GM20431 (cell line): ENCODE measurements at regions not wholly inside any gene's neighbourhood (a gene's known extent, or its start where the extent isn't known, plus 50 kb on each side); places are given as distances from the start of the nearest gene placed in this dataset.

Experiments
- in situ Hi-C: fragments of 300-500 bp; cut with MseI, MboI; formaldehyde crosslinking; loops from one replicate; pipeline ENCODE4 v1.15.0; 2020; ENCODE audit warnings: low sequenced_read_pairs; ENCODE audit not compliant: unreplicated experiment

DNA sequence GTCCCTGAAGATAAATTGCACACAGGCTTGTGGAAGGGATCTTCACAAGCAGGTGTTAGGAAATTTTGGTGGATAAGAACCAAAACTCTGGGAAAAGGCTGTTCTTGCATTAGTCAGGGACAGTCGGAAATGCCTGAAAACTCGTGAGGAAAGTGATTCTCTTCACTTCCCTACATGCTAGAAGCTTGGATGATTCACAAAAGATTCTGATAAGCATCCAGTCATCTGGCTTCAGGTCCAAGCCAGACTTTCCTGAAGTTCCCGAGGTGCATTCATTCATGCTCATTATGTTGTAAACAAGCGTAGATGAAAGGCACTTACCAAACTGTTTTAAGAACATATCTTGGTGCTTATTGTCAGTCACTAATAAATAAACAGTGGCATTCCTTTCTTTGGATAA, 1028.7 kb downstream of the NTRK3 start:
- in situ Hi-C loops: no loop called here

DNA sequence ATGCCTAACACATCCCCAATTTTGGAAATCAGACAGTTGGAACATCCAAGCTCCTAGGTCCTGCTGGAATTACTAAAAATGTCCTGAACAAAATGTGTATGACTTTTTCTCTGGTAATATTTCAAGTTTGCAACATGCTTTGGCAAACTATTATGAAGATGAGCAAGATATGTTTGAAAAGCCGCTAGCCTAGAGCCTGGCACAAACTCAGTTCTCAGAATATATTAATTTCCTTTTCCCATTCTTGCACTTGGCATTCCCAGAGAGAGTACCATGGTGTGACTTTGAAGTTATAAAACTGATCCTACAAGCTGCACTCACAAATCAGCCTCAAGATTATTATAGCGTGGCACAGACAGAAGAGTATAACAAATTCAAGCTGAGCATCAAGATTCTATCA, 1031.1 kb downstream of the NTRK3 start:
- in situ Hi-C loops: no loop called here

DNA sequence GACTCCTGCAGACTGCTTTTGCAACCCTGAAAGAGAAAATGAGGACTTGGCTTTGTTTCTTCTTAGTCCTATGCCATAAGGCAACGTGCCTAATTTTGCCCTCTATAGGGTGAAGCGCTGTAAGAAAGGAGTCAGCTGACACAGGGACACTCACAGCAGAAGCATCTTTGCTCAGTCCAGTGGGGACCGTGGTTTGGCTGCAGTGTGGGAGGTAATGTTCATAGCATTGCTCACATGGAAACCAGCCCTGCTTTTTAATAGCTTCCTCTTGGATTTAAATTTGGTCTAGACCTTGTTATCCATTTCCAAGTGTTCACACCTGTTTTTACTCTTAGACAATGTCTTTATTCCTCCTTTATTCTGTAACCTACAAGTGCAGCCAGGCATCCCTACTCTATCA, 1032.1 kb downstream of the NTRK3 start:
- in situ Hi-C loops: no loop called here

DNA sequence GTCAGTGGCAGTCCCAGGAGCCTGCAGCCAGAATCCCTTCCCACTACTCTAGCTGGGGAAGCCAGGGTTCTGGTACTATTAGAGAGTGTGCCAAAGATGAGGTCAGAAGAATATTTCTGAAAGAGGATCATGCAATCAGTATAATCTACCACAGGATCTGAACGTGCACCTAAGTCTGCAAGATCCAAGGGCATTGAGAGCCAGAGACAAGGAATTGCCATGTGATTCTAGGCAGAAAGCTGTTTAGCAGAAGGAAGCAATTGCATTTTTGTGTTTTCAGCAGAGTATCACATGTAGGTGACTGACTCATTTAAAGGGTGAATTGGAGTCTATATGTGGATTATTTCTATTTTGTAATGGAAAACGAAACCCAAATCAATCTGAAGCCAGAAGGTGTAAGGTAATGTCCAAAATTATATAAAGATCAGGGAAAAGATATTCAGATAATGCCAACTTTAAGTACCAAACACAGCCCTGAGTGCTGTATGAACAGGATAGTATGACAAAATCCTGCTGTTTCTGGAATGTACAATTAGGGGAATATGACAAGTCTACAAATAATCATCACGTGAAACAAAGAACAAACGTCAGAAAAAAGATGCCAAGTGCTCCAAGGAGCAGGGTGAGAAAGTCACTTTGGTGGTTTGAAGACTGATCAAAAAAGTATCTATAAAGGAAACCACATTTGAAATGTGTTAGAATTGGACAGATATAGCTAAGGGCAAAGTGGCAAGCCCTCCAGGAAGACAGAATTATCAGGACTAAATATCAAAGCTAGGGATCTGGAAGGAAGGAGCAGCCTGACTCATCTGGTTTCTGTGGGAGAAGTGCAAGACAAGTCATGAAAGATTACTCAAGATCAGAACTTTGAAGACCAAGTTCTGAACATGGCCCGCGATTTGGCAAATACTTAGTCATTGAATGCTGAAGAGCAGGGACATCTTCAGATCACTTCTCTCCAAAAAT, 1036.6 kb downstream of the NTRK3 start:
- in situ Hi-C loops: no loop called here

DNA sequence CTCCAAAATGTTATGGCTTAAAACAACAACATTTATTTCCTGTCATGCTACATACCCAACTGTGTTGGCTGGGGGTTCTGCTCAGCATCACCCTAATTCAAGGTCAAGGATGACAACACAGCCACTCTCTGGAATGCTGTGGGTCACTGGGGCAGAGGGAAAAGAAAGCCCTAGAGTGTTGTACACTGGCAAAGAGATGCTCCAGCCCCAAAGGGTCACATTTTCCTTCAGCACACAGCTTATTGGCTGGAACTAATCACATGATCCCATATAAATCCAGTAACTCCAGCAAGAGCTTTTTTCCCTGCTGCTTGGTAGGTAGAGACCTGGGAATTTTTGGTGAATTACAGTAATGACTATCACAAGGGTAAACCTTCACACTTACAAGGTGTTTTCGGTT, 1041.4 kb downstream of the NTRK3 start:
- in situ Hi-C loops: no loop called here

DNA sequence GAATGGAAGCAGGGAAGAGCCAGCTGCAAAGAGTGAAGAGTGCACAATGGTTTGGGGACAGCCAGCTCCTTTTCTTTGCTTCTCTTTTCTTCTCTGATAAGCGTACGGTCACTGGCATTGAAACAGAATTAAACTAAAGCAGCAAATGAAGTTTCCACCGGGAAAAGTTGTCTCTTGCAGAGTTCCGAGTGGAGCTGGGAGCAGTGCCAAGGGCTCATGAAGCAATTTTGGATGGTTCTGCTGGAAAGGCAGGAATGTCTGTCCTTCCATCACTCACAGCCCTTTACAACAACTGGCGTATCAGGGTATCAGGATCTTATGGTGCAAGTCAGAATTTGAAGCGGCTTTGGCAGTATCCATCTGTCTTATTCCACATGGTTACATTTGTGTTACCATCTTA, 1042.9 kb downstream of the NTRK3 start:
- in situ Hi-C loops: no loop called here

DNA sequence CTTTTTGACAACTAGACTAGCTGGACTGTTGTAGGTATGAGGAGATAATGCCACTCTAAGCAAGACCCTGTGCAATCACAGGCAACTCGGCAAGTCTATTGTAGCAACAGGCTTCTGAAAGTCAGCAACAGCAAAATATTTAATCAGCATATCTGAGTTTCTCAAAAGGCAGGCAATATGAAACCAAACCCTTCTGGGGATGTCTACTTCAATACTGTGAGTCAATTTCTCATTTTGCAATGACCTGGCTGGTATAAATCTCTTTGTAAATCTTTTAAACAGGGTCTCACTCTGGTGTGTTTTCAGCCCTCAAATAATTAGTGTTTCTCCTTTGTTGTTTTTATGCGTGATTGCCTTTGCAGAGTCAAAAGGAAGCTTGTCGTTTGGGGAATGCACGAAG, 1044.5 kb downstream of the NTRK3 start:
- in situ Hi-C loops: no loop called here

DNA sequence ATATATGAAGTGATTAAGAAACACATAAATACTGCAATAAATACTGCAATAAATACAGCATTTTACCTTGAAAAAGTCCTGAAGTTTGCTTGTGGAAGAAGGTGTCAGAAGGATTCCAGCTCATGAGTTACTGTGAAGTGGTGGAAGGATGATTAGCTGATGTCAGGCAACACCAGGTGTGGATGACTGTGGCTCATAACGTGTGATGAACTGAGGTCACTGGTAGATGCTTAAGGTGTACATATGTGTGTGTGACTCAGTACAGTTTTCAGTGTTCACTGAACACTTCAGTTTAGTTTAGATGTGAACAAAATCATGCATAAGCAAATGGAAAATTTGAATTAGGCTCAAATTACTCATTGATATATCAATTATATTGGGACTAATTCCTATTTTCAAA, 1045.0 kb downstream of the NTRK3 start:
- in situ Hi-C loops: no loop called here

DNA sequence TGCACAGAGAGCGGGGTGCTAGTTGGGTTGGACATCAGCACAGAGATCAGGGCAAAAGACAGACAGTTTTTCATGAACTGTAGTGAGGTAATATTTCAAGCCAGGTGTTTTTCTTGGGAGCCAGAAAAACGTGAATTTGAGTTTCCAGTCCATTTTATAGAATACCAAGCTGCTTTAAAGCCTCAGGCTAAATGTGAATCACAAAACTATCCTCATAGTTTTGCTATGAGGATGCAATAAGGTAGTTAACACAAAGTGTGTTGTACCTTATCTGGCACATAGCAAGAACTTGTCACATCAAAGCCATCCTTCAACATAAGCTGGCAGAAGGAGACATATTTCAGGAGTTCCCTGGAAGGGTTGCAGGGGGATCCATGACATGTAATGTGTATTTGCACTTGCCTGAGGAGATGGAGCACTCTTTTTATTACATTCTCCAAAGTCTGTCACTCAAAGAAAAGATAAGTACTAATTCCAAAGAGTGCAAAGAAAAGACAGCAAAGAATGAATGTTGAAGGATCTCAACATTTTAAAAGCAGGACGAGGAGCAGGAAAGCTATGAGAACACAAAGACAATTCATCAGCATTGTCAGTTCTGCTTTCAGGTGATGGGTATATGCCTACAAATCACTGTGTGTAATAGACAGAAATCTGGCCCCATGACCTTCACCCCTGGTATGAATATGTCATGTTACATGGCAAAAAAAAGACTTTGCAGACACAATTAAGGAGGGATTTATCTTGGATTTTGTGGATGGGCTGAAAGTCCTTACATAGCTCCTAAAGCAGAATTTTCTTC, 1046.4 kb downstream of the NTRK3 start:
- in situ Hi-C loops: no loop called here

DNA sequence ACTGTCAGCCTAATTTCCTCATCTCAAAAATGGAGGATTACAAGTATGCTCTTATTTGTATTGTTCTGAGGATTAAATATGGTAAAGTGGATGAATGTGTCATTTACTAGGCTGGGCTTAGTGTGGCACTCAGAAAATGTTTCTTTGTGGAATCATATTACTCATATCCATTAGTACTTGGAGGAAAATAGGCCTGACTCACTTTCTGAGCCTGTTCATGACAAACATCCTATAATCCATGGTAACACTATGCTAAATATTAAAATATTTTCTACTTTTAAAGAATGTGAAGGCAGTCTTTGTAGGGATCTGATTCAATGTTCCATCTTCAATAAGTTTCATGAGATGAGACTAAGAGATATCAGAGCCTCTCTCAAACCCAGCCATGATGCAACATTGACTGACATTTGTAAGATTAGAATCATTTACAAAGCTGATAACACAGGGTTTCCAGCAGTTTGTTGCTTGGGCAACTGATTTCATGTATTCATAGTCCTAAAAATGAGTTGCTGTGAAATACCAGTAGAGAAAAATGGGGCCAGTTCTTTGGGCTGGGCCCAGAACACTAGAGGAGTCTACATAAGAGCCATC, 1048.5 kb downstream of the NTRK3 start:
- in situ Hi-C loops: no loop called here

DNA sequence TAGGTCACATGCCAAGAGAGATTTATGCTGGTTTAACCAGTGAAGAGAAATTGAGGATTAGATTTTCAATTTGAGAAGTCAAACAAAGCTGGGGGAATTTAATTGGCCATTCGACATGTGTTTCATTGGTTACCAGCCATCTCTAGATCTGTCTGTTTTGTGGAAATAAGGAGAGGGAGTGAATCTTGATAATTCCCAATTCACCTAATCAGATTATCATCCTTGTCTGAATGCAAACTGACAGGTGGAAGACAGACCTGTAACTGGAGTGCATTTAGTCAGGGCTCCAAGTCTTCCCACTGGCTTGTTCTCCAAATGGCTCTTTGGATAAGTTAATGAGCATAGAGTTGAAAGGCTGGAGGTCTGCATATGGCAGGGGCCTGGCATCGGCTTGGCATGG, 1049.3 kb downstream of the NTRK3 start:
- in situ Hi-C loops: no loop called here

DNA sequence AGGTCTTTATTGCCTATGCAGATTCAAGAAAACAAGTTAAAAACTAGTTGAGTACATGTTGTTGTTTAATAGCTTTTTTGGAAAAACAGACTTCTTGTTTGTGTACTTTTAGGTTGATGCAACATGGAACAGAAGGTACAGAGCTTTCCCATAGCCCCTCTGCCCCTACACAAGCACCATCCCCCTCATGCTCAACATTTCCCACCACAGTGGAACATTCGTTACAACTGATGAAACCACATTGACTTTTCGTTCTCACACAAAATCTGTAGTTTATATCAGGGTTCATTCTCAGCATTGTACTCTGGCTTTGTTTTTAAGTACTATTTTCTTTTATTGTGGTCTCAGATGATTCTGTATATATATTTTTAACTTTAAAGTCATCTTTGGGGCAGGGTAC, 1054.6 kb downstream of the NTRK3 start:
- in situ Hi-C loops: no loop called here

DNA sequence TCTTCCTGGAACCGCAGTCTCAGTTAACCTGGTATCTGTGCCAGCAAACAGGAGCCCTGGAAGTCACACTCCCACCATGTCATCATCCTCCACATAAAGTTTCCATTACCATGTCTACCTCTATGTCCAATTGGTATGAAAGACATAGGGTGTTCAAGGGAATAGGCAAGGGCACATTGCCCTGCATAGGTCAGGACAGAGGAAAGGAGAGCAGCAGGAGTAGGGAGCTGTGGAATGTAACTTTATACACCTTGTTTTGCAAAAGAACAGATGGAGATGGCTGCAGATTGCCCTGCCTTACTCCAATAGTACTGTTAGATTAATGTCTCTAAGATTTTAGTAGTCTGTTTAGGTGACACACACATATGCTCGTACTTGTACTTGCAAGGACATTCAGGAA, 1056.4 kb downstream of the NTRK3 start:
- in situ Hi-C loops: no loop called here

DNA sequence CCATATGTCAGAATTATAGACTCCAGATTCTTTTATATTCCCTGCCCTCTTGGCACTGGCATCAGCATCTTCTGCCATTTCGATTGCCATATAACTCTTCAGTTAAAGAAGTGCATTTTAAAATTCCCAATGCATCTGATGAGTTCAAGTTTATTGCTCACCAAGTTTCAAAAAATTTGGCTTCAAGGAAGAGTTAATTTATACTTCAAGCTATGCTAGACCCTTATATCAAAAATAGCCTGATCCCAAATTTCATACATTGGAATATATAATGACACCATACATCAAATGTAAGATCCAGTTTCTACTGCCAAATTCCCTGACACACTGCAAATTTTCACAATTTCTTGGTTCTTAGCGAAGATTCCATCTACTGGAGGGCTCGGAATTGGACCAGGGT, 1058.6 kb downstream of the NTRK3 start:
- in situ Hi-C loops: no loop called here

DNA sequence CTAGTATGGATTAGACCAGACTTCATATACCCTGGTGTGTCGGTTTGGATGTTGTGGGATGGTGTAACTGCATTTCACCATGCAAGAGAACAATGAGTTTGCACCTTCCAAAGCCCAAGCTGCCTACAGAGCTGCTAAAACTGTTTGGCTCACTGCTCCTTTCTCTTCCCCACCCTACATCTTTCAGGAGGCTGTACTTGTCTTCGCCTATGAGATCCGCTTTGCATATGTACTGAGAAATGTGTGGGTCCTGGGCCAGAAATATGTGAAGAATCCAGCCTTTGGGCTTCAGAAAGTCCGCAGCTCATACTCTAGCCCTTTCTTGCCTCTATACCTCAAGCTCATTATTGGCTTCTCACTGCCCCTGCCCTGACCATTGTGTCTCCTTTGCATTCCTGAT, 1060.0 kb downstream of the NTRK3 start:
- in situ Hi-C loops: no loop called here

DNA sequence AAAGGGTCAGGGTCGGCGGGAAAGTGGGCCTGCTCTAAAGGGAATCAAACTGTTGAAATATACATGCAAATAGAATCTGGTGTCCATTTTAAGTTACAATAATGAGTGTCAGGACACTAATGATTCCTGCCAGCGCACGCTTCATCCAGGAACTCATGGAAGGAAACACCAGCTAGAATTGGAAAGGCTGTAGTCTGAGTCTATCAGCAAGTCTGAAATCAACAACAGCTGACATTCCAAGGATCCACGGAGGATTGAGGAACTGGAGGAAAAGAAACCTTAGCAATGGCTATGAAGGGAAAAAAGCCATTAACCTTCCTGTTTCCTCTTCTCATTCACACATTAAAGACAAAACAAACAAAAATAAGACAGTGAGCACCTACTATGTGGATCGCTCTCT, 1063.1 kb downstream of the NTRK3 start:
- in situ Hi-C loops: no loop called here

DNA sequence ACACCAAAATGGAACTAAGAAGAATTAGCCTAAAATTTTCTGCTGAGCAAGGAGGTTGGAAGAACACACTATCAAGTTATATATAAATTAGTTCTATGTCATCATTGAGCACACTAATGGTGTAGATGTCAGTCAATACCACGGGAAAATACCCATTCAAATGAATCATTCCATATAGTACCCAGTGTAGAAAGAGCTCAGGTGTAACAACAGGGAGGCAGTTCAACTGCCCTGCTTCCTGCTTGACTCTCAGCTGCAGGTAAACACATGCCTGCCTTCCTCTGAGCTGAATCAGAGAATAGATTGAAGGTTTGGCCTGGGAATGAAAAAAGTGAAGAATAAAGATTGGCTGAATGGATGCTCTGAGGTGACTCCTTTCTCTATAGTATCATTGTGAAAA, 1088.0 kb downstream of the AGBL1 start:
- in situ Hi-C loops: no loop called here

DNA sequence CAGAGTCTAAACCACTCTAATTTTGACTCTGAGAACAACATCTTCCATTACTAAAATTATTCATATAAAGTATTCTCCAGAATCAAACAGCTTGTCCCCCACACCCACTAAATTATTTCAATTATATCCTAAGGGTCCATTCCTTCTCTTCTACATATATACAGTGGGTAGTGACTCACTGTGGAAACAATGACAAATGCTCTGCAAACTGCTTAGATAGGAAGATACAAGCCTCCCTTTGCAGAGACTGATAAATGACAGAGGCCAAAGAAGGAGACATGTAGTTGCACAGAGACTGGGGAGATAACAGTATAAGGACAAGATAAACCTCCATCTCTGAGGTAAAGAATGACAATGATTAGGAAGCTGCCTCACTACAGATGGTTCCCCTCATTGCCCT, 1087.4 kb downstream of the AGBL1 start:
- in situ Hi-C loops: no loop called here

DNA sequence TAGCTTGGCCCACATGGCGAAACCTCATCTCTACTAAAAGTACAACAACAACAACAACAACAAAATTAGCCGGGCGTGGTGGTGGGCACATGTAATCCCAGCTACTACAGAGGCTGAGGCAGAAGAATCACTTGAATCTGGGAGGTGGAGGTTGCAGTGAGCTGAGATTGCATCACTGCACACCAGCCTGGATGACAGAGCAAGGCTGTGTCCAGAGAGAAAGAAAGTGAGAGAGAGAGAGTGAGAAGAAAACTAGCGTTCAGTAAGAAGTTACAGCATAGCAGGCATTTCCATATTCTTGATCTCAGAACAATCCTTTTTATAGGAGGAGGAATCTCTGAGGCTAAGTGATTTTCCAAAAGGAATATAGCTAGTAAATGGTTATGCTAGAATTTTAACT, 1076.1 kb downstream of the AGBL1 start:
- in situ Hi-C loops: no loop called here

DNA sequence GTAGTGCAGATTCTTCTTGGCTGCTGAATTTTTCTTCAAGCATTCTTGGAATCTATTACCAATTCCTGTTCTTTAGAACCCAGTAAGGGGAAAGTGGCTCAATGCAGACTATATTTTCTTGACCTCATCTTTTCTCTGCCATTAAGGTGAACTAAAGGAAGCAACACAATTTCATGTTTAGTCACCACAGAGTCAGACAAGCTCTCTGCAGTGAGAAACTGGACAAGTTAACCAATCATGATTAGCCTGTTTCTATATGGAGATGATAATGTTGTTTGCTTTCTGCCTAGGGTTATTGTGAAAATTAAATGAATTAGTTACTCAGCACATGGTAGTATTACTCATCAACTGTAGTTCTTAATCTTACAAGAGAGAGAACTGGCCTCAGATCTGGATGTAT, 1075.1 kb downstream of the AGBL1 start:
- in situ Hi-C loops: no loop called here

DNA sequence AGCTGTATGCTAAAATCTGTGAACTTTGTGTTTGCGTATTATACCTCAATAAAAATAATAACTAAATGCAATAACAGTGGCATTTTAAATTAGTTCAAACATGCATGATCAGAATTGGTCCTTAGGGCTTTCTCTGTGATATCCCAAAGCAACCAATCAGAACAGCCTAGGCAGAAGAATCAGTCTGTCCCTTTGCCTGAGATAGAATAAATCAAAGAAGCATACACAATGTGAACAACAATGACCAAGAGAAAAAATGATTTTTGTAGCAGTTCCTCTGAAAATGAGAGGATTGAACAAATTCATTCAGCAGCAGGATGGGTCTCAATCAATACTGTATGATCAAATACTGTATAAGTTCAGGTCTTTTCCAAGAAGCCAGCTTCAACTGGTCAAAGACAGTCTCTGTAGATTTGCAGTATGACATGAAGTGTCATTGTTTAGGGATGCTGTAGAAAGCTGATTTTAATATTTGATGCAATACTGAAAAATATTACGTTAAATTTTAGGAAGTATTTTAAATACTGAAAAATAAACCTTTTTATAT, 1071.6 kb downstream of the AGBL1 start:
- in situ Hi-C loops: no loop called here
